RWPE1 (cell line): ENCODE measurements at regions not wholly inside any gene's neighbourhood (a gene's known extent, or its start where the extent isn't known, plus 50 kb on each side); places are given as distances from the start of the nearest gene placed in this dataset.

Source experiments
- CTCF ChIA-PET: fragments of 350-600 bp; sonication (Branson Sonifier 250); formaldehyde crosslinking; extraction: SDS; loops from one replicate; lab custom pipeline; 2021; lab: Yijun Ruan, JAX
- POLR2A ChIA-PET: fragments of 400-600 bp; formaldehyde crosslinking; extraction: SDS; loops from one replicate; lab custom pipeline; 2020; ENCODE audit warnings: antibody characterized with exemption; ENCODE audit not compliant: low non-redundant PET; lab: Yijun Ruan, JAX
- DNase-seq: peaks from one replicate; pipeline ENCODE4 v3.0.0; 2012; ENCODE audit warnings: low spot score
- H3K27ac ChIP-seq: fragments of 450-650 bp; 2 replicates; pipeline ENCODE4 v1.5.1; 2017
- TF ChIP-seq, protein P1 (sequence below): fragments of 450-650 bp; conservative IDR thresholded peaks from 2 replicates; pipeline ENCODE4 v1.5.1; 2017; ENCODE audit warnings: low read depth, mild to moderate bottlenecking

DNA sequence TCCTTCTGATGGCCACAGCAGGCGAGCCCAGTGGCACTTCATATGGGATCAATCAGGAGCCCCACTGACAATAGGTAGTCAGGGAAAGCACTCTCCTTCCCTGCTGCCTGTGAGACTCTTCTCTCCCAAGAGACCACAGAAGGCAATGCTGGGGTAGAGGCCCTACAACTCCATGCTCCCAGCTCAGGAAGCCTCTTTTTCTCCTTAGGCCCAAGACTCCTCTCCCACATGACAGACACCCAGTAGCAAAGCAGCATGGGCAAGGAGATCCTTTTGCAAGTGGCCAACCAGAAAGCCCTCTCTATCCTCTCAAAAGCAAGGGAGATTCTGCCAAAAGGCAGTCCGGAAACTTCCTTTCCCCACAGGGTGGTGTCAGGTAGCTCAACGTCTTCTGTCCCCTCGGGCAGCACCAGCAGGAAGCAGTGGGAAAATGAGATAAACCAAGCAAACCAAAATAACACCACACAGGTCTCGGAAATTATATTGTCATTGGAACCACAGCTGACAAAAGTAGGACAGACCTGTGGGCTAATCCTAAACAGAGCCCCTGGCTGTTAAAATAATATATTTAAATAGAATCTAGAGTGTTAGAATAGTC is 172.7 kb upstream of the GDF10 start:
- TF ChIP-seq, protein P1, sequence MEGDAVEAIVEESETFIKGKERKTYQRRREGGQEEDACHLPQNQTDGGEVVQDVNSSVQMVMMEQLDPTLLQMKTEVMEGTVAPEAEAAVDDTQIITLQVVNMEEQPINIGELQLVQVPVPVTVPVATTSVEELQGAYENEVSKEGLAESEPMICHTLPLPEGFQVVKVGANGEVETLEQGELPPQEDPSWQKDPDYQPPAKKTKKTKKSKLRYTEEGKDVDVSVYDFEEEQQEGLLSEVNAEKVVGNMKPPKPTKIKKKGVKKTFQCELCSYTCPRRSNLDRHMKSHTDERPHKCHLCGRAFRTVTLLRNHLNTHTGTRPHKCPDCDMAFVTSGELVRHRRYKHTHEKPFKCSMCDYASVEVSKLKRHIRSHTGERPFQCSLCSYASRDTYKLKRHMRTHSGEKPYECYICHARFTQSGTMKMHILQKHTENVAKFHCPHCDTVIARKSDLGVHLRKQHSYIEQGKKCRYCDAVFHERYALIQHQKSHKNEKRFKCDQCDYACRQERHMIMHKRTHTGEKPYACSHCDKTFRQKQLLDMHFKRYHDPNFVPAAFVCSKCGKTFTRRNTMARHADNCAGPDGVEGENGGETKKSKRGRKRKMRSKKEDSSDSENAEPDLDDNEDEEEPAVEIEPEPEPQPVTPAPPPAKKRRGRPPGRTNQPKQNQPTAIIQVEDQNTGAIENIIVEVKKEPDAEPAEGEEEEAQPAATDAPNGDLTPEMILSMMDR: no peak
- ChIA-PET POLR2A (no interaction called here), CTCF (interaction anchor here (0.6 kb wide), 1 partner anchor 18 kb away, joined by 5 read pairs; no protein-coding TSS in a partner anchor)
- DNase-seq: no peak
- H3K27ac ChIP-seq: no peak overlapping the region

- ChIA-PET CTCF (no interaction called here), POLR2A (no interaction called here)
- TF ChIP-seq, protein P1: no peak
- H3K27ac ChIP-seq: no peak overlapping the region
- DNase-seq: no peak
Measured at GRCh38 chr10:47130491-47130890, 169.5 kb upstream of the GDF10 start.

GRCh38 chr10:47133871-47134570 is 166.0 kb upstream of the GDF10 start:
- ChIA-PET CTCF (interaction anchor here (0.6 kb wide), 1 partner anchor 42 kb away, joined by 4 read pairs; no protein-coding TSS in a partner anchor), POLR2A (no interaction called here)
- TF ChIP-seq, protein P1: no peak
- no peak for DNase-seq
- no peak overlapping the region for H3K27ac ChIP-seq

- CTCF ChIA-PET: interaction anchor here (0.7 kb wide), 1 partner anchor 94 kb away, joined by 5 read pairs; no protein-coding TSS in a partner anchor
- no peak overlapping the region for H3K27ac ChIP-seq
- POLR2A ChIA-PET: no interaction called here
- no peak for DNase-seq
- TF ChIP-seq, protein P1: no peak
Measured at GRCh38 chr10:47136866-47137265, 163.1 kb upstream of the GDF10 start.

- TF ChIP-seq, protein P1: no peak
- H3K27ac ChIP-seq: no peak overlapping the region
- DNase-seq: peak; percentile 14
- ChIA-PET POLR2A (no interaction called here), CTCF (interaction anchor here (0.7 kb wide), 1 partner anchor 93 kb away, joined by 5 read pairs; no protein-coding TSS in a partner anchor)
Measured at GRCh38 chr10:47137311-47137851, 162.6 kb upstream of the GDF10 start.

DNA sequence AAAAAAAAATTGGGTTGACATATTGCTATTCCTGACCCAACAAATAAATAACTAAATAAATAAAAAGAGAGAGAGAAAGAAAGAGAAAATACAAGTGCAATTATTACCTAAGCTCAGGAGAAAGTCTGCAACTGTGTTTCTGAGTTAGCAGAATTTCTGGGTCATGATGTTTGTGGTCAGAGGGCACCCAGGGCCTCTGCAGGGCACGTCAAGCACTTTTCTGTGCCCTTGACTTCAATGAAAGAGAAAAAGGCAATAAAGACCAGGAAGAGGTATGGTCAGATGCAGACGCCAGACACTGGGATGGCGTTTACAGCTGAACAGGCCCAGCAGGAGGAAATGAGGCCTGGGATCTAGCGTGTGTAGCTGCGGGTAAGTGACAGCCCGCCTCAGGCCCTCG is 160.9 kb upstream of the GDF10 start:
- ChIA-PET POLR2A (no interaction called here), CTCF (no interaction called here)
- TF ChIP-seq, protein P1: no peak
- no peak for DNase-seq
- no peak overlapping the region for H3K27ac ChIP-seq
